ENCODE measurements at regions not wholly inside any gene's neighbourhood (a gene's known extent, or its start where the extent isn't known, plus 50 kb on each side); places are given as distances from the start of the nearest gene placed in this dataset.

GRCh38 chr3:101978348-101978747, 129.0 kb downstream of the NFKBIZ start:
- DNase-seq (ENCODE audit: extremely low read depth, low read depth) = no peak
- no peak overlapping the region for H3K4me3 ChIP-seq (replicated peaks; ENCODE audit: low read depth, low read length)

DNA sequence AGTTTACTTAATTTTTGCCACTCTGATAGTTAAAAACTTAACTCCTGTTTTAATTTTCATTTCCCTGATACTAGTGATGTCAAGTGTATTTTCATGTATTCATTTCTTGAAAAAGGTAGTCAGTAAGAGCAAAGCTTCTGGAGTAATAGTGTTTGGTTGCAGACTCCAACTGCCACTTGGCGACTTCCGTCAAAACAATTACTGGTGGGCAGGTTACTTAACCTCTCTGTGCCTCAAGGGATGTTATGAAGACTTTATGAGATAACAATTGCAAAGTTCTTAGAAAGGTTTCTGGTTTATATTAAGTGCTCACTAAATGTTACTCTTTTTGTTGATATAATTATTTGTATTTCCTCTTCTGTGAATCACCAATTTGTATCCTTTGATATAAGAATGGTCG, 129.7 kb downstream of the NFKBIZ start:
- no peak for DNase-seq (ENCODE audit: extremely low read depth, low read depth)
- TF ChIP-seq CTCF (IDR thresholded peaks at IDR 0.05; ENCODE audit: low read depth, low read length, missing control alignments) = no peak
- H3K4me3 ChIP-seq (replicated peaks; ENCODE audit: low read depth, low read length) = no peak overlapping the region

More at GRCh38 chr3:101978348-101978747, 129.0 kb downstream of the NFKBIZ start:
- no peak for TF ChIP-seq CTCF (IDR thresholded peaks at IDR 0.05; ENCODE audit: low read depth, low read length, missing control alignments)

DNA sequence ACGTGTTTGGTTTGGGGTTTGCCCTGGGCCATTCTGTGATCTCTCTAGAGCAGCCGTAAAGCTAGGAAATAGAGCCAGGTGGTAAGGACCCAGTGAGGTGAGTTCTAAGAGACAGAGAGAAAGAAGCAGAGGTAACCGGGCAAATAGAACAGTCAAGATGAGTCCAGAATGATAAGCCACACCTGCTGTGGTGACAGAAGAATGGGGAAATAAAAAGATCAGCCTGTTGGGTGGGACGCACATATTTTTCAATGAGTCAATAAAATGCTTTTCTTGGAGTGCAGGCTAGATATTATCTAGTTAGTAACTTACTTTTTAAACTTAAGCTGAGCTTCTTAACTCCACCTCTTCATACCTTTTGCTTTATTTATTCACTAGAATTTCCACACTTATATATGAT, 135.0 kb downstream of the NFKBIZ start:
- no peak overlapping the region for H3K4me3 ChIP-seq (replicated peaks; ENCODE audit: low read depth, low read length)
- DNase-seq (ENCODE audit: extremely low read depth, low read depth) = no peak
- TF ChIP-seq CTCF (IDR thresholded peaks at IDR 0.05; ENCODE audit: low read depth, low read length, missing control alignments) = no peak

DNA sequence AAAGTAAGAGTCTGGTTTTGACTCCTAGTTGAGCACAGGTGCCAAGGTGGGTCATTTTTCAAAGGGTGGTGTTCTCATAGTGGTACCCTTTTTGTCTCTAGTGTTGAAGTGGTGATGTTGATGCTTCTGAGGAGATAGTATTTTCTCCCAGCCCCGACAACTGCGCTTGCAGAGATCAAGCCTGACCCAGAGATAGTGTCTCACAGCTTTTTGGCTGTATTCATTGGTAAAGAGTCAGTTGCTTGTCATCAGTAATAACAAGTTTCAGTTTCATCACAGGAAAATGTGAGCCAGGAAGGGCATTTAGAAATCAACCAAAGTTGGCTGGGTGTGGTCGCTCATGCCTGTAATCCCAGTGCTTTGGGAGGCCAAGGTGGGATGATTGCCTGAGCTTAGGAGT, 139.3 kb downstream of the NFKBIZ start:
- no peak for DNase-seq (ENCODE audit: extremely low read depth, low read depth)
- TF ChIP-seq CTCF (IDR thresholded peaks at IDR 0.05; ENCODE audit: low read depth, low read length, missing control alignments) = no peak
- no peak overlapping the region for H3K4me3 ChIP-seq (replicated peaks; ENCODE audit: low read depth, low read length)

DNA sequence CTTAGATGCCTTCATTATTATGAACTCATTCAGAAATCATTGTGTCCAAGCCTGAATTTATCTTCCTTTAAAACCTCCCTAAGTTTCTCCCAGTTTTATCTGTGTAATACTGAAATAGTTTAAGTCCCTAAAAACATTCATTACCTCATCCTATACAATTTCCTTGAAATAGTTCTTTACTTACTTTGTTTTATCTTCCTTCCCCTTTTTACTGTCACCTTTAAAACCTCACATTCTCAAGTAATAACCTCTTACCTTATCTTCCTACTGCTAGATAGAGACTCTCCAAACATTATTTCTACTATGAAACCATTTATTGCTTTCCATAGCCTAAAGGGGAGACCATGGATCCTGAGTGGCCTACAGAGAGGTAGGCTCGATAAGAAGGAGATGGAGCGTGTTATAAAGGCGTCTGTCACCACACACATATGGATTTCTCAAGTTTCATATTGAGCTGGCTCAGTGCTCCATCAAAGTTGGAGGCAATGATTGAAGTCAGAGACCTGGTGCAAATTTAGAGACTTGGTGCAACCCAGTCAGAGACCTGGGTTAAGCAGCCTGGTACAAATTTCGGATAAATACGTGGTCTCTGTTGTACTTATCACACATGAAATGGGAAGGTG, 140.4 kb downstream of the NFKBIZ start:
- H3K4me3 ChIP-seq (replicated peaks; ENCODE audit: low read depth, low read length) = no peak overlapping the region
- no peak for TF ChIP-seq CTCF (IDR thresholded peaks at IDR 0.05; ENCODE audit: low read depth, low read length, missing control alignments)
- DNase-seq (ENCODE audit: extremely low read depth, low read depth) = no peak

- no peak for TF ChIP-seq CTCF (IDR thresholded peaks at IDR 0.05; ENCODE audit: low read depth, low read length, missing control alignments)
- no peak overlapping the region for H3K4me3 ChIP-seq (replicated peaks; ENCODE audit: low read depth, low read length)
- DNase-seq (ENCODE audit: extremely low read depth, low read depth) = no peak
Measured at GRCh38 chr3:101992863-101993262, 143.5 kb downstream of the NFKBIZ start.

GRCh38 chr3:101994386-101994785, 145.1 kb downstream of the NFKBIZ start:
- TF ChIP-seq CTCF (IDR thresholded peaks at IDR 0.05; ENCODE audit: low read depth, low read length, missing control alignments) = no peak
- H3K4me3 ChIP-seq (replicated peaks; ENCODE audit: low read depth, low read length) = no peak overlapping the region
- no peak for DNase-seq (ENCODE audit: extremely low read depth, low read depth)

Measured in HFF-Myc (cell line).